H1 (cell line): ENCODE measurements at regions not wholly inside any gene's neighbourhood (a gene's known extent, or its start where the extent isn't known, plus 50 kb on each side); places are given as distances from the start of the nearest gene placed in this dataset.

ENCODE experiments used
- ASH2L ChIP-seq: fragments of 200-600, 300-600 bp; sonication (generic); IDR thresholded peaks from one replicate; pipeline ENCODE4 v1.7.1; 2017; ENCODE audit warnings: low read length
- BACH1 ChIP-seq: IDR thresholded peaks from 2 replicates; pipeline ENCODE4 v1.6.1; 2012; ENCODE audit warnings: low read length, improper control_type of control experiment
- JUND ChIP-seq: IDR thresholded peaks from 2 replicates; pipeline ENCODE4 v1.6.1; 2011; ENCODE audit warnings: mild to moderate bottlenecking, improper control_type of control experiment, low read length
- KDM1A ChIP-seq: fragments of 200-600, 300-600 bp; sonication (generic); IDR thresholded peaks from 2 replicates; pipeline ENCODE4 v1.7.1; 2016; ENCODE audit warnings: mild to moderate bottlenecking, low read length, borderline replicate concordance

- TF ChIP-seq JUND (no peak), KDM1A (no peak), BACH1 (no peak), ASH2L (no peak)
These were observed 1543.0 kb downstream of the OTOL1 start (continued) for GRCh38 chr3:163039636-163040035.
